H1 (cell line): ENCODE measurements at regions not wholly inside any gene's neighbourhood (a gene's known extent, or its start where the extent isn't known, plus 50 kb on each side); places are given as distances from the start of the nearest gene placed in this dataset.

Source experiments
- BRCA1 ChIP-seq: IDR thresholded peaks from 2 replicates; pipeline ENCODE4 v1.6.1; 2012; ENCODE audit warnings: low read depth, low read length, improper control_type of control experiment
- CBX8 ChIP-seq: fragments of 300-800, 300-1000 bp; sonication (generic); IDR thresholded peaks from 2 replicates; pipeline ENCODE4 v1.7.1; 2016; ENCODE audit warnings: low read depth, low read length, borderline replicate concordance
- CHD7 ChIP-seq: fragments of 300-600 bp; sonication (generic); IDR thresholded peaks from 2 replicates; pipeline ENCODE4 v1.7.1; 2012; ENCODE audit warnings: low read length, moderate library complexity, mild to moderate bottlenecking, inconsistent platforms; ENCODE audit not compliant: insufficient replicate concordance
- GTF2F1 ChIP-seq: IDR thresholded peaks from 2 replicates; pipeline ENCODE4 v1.6.1; 2012; ENCODE audit warnings: low read depth, low read length, improper control_type of control experiment, borderline replicate concordance
- KDM4A ChIP-seq: IDR thresholded peaks from one replicate; pipeline ENCODE4 v1.7.1; 2012; ENCODE audit warnings: low read depth, mild to moderate bottlenecking, moderate library complexity, low read length, inconsistent platforms; ENCODE audit not compliant: severe bottlenecking
- KDM5A ChIP-seq: fragments of 200-600 bp; IDR thresholded peaks from 2 replicates; pipeline ENCODE4 v1.7.1; 2012; ENCODE audit warnings: mild to moderate bottlenecking, low read length, inconsistent platforms, mixed read lengths
- PHF8 ChIP-seq: fragments of 200-600 bp; sonication (generic); conservative IDR thresholded peaks from 2 replicates; pipeline ENCODE4 v1.7.1; 2012; ENCODE audit warnings: low read depth, mild to moderate bottlenecking, inconsistent platforms, low read length, moderate library complexity
- ZNF274 ChIP-seq: IDR thresholded peaks from 2 replicates; pipeline ENCODE4 v1.7.0; 2012; ENCODE audit warnings: low read length, borderline replicate concordance; ENCODE audit errors: extremely low read depth
- TF ChIP-seq, protein P1 (sequence below): IDR thresholded peaks from 2 replicates; pipeline ENCODE4 v1.6.1; 2011; ENCODE audit warnings: low read length, improper control_type of control experiment

DNA sequence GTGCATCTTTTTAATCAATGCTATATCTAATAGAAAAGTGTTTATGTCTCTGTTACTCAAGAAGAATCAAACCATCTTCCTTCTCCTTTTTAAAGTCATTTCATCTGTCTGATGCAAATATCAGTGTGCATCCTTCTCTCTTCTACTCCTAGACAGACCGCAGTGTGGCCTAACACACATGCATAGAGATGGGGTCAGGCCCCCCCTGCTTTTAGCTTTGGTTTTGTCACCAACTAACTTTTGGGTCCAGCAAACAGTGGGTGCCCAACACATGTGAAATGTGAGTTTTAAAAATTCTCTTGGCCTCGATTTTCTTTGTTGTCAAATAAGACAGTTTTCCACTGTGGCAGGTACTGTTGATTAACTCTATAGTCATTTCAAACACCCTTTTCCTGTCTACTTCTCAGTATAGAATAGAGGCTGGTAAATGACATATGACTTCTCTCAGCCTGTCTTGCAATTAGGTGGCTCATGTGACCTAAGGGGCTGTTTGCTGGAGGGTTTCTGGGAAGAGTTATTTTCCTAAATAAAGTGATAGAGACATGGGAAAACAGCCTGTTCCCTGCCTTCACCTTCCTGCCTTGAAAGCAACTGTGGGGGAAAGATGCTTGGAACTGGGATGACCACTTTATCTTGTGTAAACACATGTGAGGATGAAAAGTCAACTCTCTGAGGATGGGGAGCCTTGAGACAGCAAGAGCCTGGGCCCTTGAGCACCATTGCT, 65.7 kb upstream of the DARS1 start (continued):
- TF ChIP-seq CHD7 (no peak), PHF8 (no peak), KDM4A (no peak), KDM5A (no peak), CBX8 (no peak), BRCA1 (no peak), ZNF274 (no peak), GTF2F1 (no peak)
- TF ChIP-seq, protein P1, sequence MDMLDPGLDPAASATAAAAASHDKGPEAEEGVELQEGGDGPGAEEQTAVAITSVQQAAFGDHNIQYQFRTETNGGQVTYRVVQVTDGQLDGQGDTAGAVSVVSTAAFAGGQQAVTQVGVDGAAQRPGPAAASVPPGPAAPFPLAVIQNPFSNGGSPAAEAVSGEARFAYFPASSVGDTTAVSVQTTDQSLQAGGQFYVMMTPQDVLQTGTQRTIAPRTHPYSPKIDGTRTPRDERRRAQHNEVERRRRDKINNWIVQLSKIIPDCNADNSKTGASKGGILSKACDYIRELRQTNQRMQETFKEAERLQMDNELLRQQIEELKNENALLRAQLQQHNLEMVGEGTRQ: no peak
